IMR-90 (cell line): ENCODE measurements at regions not wholly inside any gene's neighbourhood (a gene's known extent, or its start where the extent isn't known, plus 50 kb on each side); places are given as distances from the start of the nearest gene placed in this dataset.

ENCODE experiments used
- ATAC-seq: fragments of 200-7000 bp; cut with Tn5 transposase; 2 replicates; pipeline ENCODE4 v1.9.1; 2020; ENCODE audit warnings: low read depth, mild to moderate bottlenecking, moderate library complexity
- BruUV-seq: library from RNA; stranded (reverse); fragments of 400-500 nt; replicated peaks from 2 replicates; lab custom pipeline; 2021; lab: Mats Ljungman, UMichigan
- CTCF ChIA-PET: fragments of 300-600 bp; formaldehyde crosslinking; extraction: SDS; loops from one replicate; lab custom pipeline; 2021; ENCODE audit warnings: antibody characterized with exemption; lab: Yijun Ruan, JAX
- POLR2A ChIA-PET: fragments of 300-600 bp; sonication (Branson Sonifier 250); formaldehyde crosslinking; loops from one replicate; lab custom pipeline; 2022; ENCODE audit warnings: antibody characterized with exemption; ENCODE audit not compliant: unreplicated experiment; lab: Charles Lee
- DNase-seq: peaks from one replicate; pipeline ENCODE4 v3.0.0; 2013
- H2AFZ ChIP-seq: replicated peaks from 2 replicates; pipeline ENCODE3; 2013; ENCODE audit warnings: low read length, mild to moderate bottlenecking; ENCODE audit not compliant: poor library complexity
- H2AK5ac ChIP-seq: 2 replicates; pipeline ENCODE4 v1.6.1; 2013; ENCODE audit warnings: low read depth, low read length, inconsistent platforms
- H2AK9ac ChIP-seq: replicated peaks from 2 replicates; pipeline ENCODE3; 2013; ENCODE audit warnings: mild to moderate bottlenecking, low read depth, low read length, moderate library complexity; ENCODE audit not compliant: poor library complexity
- H2BK120ac ChIP-seq: 2 replicates; pipeline ENCODE4 v1.6.1; 2013; ENCODE audit warnings: low read depth, low read length, inconsistent platforms
- H2BK15ac ChIP-seq: 3 replicates; pipeline ENCODE4 v1.6.1; 2013; ENCODE audit warnings: low read depth, low read length, inconsistent platforms
- H2BK20ac ChIP-seq: 2 replicates; pipeline ENCODE4 v1.6.1; 2013; ENCODE audit warnings: low read depth, mild to moderate bottlenecking, inconsistent platforms, low read length, moderate library complexity
- H2BK5ac ChIP-seq: 2 replicates; pipeline ENCODE4 v1.6.1; 2013; ENCODE audit warnings: mild to moderate bottlenecking, low read depth, low read length, inconsistent platforms; ENCODE audit not compliant: poor library complexity, severe bottlenecking
- H3K14ac ChIP-seq: replicated peaks from 2 replicates; pipeline ENCODE4 v1.6.1; 2013; ENCODE audit warnings: low read depth, low read length, inconsistent platforms
- H3K18ac ChIP-seq: 2 replicates; pipeline ENCODE4 v1.6.1; 2013; ENCODE audit warnings: low read depth, low read length, control low read depth
- H3K23ac ChIP-seq: 2 replicates; pipeline ENCODE4 v1.6.1; 2013; ENCODE audit warnings: low read depth, low read length, inconsistent platforms
- H3K27ac ChIP-seq: 2 replicates; pipeline ENCODE4 v1.5.1; 2013; ENCODE audit warnings: mild to moderate bottlenecking, control low read depth, low read length; ENCODE audit not compliant: insufficient read depth
- H3K27me3 ChIP-seq: 2 replicates; pipeline ENCODE4 v1.6.1; 2013; ENCODE audit warnings: low read length; ENCODE audit not compliant: control insufficient read depth, insufficient read depth
- H3K36me3 ChIP-seq: 2 replicates; pipeline ENCODE4 v1.6.1; 2013; ENCODE audit warnings: low read length, mixed read lengths; ENCODE audit not compliant: control insufficient read depth, insufficient read depth
- H3K4ac ChIP-seq: 2 replicates; pipeline ENCODE4 v1.6.1; 2013; ENCODE audit warnings: low read depth, low read length, inconsistent platforms
- H3K4me1 ChIP-seq: 2 replicates; pipeline ENCODE4 v1.6.1; 2013; ENCODE audit warnings: low read length, mixed read lengths; ENCODE audit not compliant: control insufficient read depth, insufficient read depth
- H3K4me2 ChIP-seq: 2 replicates; pipeline ENCODE4 v1.6.1; 2013; ENCODE audit warnings: low read depth, mild to moderate bottlenecking, control low read depth, low read length, moderate library complexity
- H3K4me3 ChIP-seq: 2 replicates; pipeline ENCODE4 v1.5.1; 2013; ENCODE audit warnings: low read depth, mild to moderate bottlenecking, control low read depth, low read length, moderate library complexity; ENCODE audit not compliant: insufficient read depth
- H3K56ac ChIP-seq: 2 replicates; pipeline ENCODE4 v1.6.1; 2013; ENCODE audit warnings: low read length, inconsistent platforms; ENCODE audit not compliant: insufficient read depth; ENCODE audit errors: extremely low read depth
- H3K79me1 ChIP-seq, 2 experiments: 2 replicates each; pipeline ENCODE4 v1.6.1; 2013; ENCODE audit warnings: low read length in 2 of 2, inconsistent platforms in 1 of 2, low read depth in 1 of 2
- H3K9ac ChIP-seq: 2 replicates; pipeline ENCODE4 v1.6.1; 2013; ENCODE audit warnings: low read depth, low read length, control low read depth
- H3K9me1 ChIP-seq: 2 replicates; pipeline ENCODE4 v1.6.1; 2013; ENCODE audit warnings: low read length, inconsistent platforms; ENCODE audit not compliant: insufficient read depth
- H3K9me3 ChIP-seq: 2 replicates; pipeline ENCODE4 v1.6.1; 2013; ENCODE audit warnings: low read length; ENCODE audit not compliant: control insufficient read depth, insufficient read depth
- H4K20me1 ChIP-seq: 2 replicates; pipeline ENCODE4 v1.6.1; 2013; ENCODE audit warnings: low read length, inconsistent platforms; ENCODE audit not compliant: insufficient read depth
- H4K5ac ChIP-seq: 2 replicates; pipeline ENCODE4 v1.6.1; 2013; ENCODE audit warnings: mild to moderate bottlenecking, low read depth, low read length, control low read depth
- H4K8ac ChIP-seq, 2 experiments: 2 replicates each; pipeline ENCODE4 v1.6.1; 2013; ENCODE audit warnings: low read depth in 2 of 2, low read length in 2 of 2, control low read depth in 1 of 2, inconsistent platforms in 1 of 2
- H4K91ac ChIP-seq: 2 replicates; pipeline ENCODE4 v1.6.1; 2013; ENCODE audit warnings: low read depth, low read length, inconsistent platforms; ENCODE audit not compliant: insufficient read depth
- BHLHE40 ChIP-seq: fragments of 150-350 bp; IDR thresholded peaks from 2 replicates; pipeline ENCODE4 v1.6.1; 2016; ENCODE audit warnings: mild to moderate bottlenecking, low read depth, low read length
- CEBPB ChIP-seq: IDR thresholded peaks from 2 replicates; pipeline ENCODE4 v1.6.1; 2012; ENCODE audit warnings: low read depth, low read length, improper control_type of control experiment
- MXI1 ChIP-seq: IDR thresholded peaks from 2 replicates; pipeline ENCODE4 v1.6.1; 2012; ENCODE audit warnings: low read depth, mild to moderate bottlenecking, low read length, moderate library complexity, borderline replicate concordance
- POLR2A ChIP-seq: IDR thresholded peaks from 2 replicates; pipeline ENCODE4 v1.6.1; 2012; ENCODE audit warnings: mild to moderate bottlenecking, low read depth, low read length
- RAD21 ChIP-seq: IDR thresholded peaks from 2 replicates; pipeline ENCODE4 v1.6.1; 2012; ENCODE audit warnings: low read length, improper control_type of control experiment
- RCOR1 ChIP-seq: IDR thresholded peaks from 2 replicates; pipeline ENCODE4 v1.6.1; 2012; ENCODE audit warnings: mild to moderate bottlenecking, low read length, improper control_type of control experiment; ENCODE audit not compliant: insufficient replicate concordance
- RFX5 ChIP-seq: IDR thresholded peaks from 2 replicates; pipeline ENCODE4 v1.8.0; 2012; ENCODE audit warnings: low read depth, mild to moderate bottlenecking, low read length, moderate library complexity
- WGBS, 2 experiments: methylation state at CpG; one replicate each; pipeline versions ENCODE4 v1.1.5 to v1.1.7; 2013; ENCODE audit warnings: missing lambda C conversion rate in 2 of 2; ENCODE audit not compliant: insufficient read length in 1 of 2; ENCODE audit errors: extremely low coverage in 2 of 2; 5-methylcytosine and 5-hydroxymethylcytosine counted together
- dilution Hi-C: fragments of 300-500 bp; cut with HindIII; formaldehyde crosslinking; loops from one replicate; pipeline ENCODE4 v1.14.3; 2018; ENCODE audit warnings: low sequenced_read_pairs; ENCODE audit not compliant: unreplicated experiment
- in situ Hi-C: fragments of 300-500 bp; cut with MboI; formaldehyde crosslinking; loops from 3 replicates; pipeline ENCODE4 v1.14.3; 2019; ENCODE audit warnings: low sequenced_read_pairs, inconsistent platforms, mixed read lengths
- intact Hi-C: fragments of 100-400 bp; cut with micrococcal nuclease; formaldehyde crosslinking; loops from 2 replicates; pipeline ENCODE4 v1.10.0; 2022
- TF ChIP-seq, protein P1 (sequence below): fragments of 150-350 bp; IDR thresholded peaks from 2 replicates; pipeline ENCODE4 v1.6.1; 2017; ENCODE audit warnings: mild to moderate bottlenecking, antibody characterized with exemption, low read length, low read depth

DNA sequence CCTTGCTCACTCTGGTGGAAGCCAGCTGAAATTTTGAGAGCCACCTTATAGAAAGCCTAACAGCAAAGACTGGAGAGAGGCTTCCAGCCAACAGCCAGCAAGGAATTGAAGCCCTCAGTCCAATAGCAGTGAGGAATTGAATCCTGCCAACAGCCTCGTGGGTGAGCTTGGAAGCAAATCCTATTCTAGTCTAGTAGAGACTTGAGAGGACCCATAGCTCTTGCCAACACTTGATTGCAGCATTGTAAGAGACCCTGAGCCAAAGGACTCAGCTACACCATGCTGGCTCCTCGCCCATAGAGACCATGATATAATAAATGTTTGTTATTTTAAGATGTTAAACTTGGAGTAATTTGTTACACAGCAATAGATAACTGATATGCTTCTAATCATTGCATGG is 403.0 kb upstream of the TNP1 start:
- in situ Hi-C loops = no loop called here
- Histone ChIP-seq H3K27me3 (no peaks in the 10 kb centered on the region), H3K9ac (no peak overlapping the region), H2AFZ (peak overlapping the region; percentile 46), H3K4me3 (no peak overlapping the region), H3K4ac (peak overlapping the region; percentile 15; the same call in 1 of the 2 replicates), H4K8ac (peak overlapping the region in 1 of 2 experiments; percentile 50; a peak in 2 of 4 replicates), H3K27ac (no peak overlapping the region), H3K9me1 (peaks cover 4% of the 10 kb centered on the region; the same call in 1 of the 2 replicates), H4K20me1 (no peaks in the 10 kb centered on the region), H3K56ac (no peak overlapping the region), H4K5ac (no peak overlapping the region), H3K36me3 (no peaks in the 10 kb centered on the region; the same call in 1 of the 2 replicates), H3K9me3 (peaks cover 11% of the 10 kb centered on the region), H4K91ac (no peak overlapping the region), H3K4me1 (peaks cover 2% of the 10 kb centered on the region; the same call in 1 of the 2 replicates), H2BK120ac (peak overlapping the region; percentile 60), H2AK9ac (no peak overlapping the region), H3K14ac (no peak overlapping the region), H2BK5ac (no peak overlapping the region), H3K18ac (peak overlapping the region; percentile 37; the same call in 1 of the 2 replicates), H3K4me2 (no peak overlapping the region), H3K23ac (no peak overlapping the region), H3K79me1 (no peaks in the 10 kb centered on the region), H2AK5ac (peak overlapping the region; percentile 4; the same call in 1 of the 2 replicates), H2BK15ac (no peak overlapping the region; the same call in 2 of the 3 replicates), H2BK20ac (peak overlapping the region; percentile 41)
- ChIA-PET CTCF (no interaction called here), POLR2A (no interaction called here)
- ATAC-seq = no peak
- TF ChIP-seq RFX5 = no peak
- no peak for TF ChIP-seq RAD21
- TF ChIP-seq, protein P1, sequence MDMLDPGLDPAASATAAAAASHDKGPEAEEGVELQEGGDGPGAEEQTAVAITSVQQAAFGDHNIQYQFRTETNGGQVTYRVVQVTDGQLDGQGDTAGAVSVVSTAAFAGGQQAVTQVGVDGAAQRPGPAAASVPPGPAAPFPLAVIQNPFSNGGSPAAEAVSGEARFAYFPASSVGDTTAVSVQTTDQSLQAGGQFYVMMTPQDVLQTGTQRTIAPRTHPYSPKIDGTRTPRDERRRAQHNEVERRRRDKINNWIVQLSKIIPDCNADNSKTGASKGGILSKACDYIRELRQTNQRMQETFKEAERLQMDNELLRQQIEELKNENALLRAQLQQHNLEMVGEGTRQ = no peak
- TF ChIP-seq RCOR1 = no peak
- TF ChIP-seq MXI1 = no peak
- no peak for TF ChIP-seq CEBPB
- TF ChIP-seq BHLHE40 = no peak
- TF ChIP-seq POLR2A = no peak
- no TSS peak for BruUV-seq
- intact Hi-C loops = no loop called here
- dilution Hi-C loops = no loop called here
- DNase-seq = no peak
- WGBS, 2 experiments = no CpG with 5 or more reads among the region's 2 CpGs
